ENCODE measurements at regions not wholly inside any gene's neighbourhood (a gene's known extent, or its start where the extent isn't known, plus 50 kb on each side); places are given as distances from the start of the nearest gene placed in this dataset.

DNA sequence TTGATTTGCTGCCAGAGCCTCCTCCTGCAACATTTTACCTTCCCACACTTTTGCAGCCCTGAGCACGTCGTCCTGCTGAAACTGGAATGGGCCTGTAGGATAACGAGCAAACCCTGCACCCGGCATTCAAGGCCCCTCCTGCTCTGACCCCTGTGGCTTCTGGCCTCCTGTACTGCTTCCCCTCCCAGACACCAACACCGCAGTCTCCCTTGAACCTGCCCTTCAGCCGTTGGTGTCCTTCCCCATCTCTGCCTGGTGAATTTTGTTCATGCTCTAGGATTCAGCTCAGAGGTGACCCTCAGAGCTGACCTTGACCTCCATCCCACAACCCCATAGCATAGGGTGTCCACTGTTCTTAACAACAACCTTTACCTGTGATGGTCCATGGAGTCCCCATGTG, 535.1 kb downstream of the MATN1 start:
- intact Hi-C loops (cut with micrococcal nuclease): no loop called here
- Mint-ChIP-seq H3K36me3 (ENCODE audit: low read depth) (no peaks in the 10 kb centered on the region), H3K9me3 (no peaks in the 10 kb centered on the region), H3K4me3 (no peak overlapping the region), H3K27ac (no peak overlapping the region), H3K4me1 (ENCODE audit: low read depth) (peaks cover 28% of the 10 kb centered on the region), H3K27me3 (ENCODE audit: insufficient read depth) (peaks cover 5% of the 10 kb centered on the region)
- DNase-seq (ENCODE audit: low spot score): no peak

DNA sequence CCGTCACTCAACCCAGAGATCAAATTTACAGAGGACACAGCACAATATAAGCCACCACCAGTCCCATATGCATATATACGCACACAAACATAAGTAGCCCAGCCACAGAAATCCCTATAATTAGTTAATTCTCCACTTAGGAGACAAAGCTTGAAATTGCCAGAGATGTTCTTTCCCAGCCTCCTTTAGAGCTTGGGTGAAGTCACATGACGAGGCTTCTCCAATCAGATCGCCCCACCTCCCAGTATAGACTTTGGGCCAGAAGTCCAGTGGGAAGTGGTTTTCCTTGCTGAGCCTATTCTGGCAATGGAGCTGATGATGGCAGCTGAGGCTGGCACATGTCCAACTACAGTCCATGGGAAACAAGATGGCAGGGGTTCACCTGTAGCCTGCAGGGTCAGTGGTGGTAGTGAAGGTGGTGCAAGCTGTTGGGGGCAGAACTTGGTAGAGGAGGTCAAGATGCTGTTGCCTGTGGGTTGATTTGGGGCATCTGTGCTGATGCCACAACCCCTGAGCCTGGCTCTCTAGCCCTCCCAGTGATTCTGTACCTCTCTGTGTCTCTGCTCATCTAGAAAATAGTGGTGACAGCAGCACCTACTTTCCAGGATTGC, 535.9 kb downstream of the MATN1 start:
- H3K4me1 Mint-ChIP-seq (ENCODE audit: low read depth): peaks cover 20% of the 10 kb centered on the region
- H3K27ac Mint-ChIP-seq: no peak overlapping the region
- peaks cover 8% of the 10 kb centered on the region for H3K27me3 Mint-ChIP-seq (ENCODE audit: insufficient read depth)
- no peak overlapping the region for H3K4me3 Mint-ChIP-seq
- no peak for DNase-seq (ENCODE audit: low spot score)
- H3K9me3 Mint-ChIP-seq: no peaks in the 10 kb centered on the region
- no peaks in the 10 kb centered on the region for H3K36me3 Mint-ChIP-seq (ENCODE audit: low read depth)
- intact Hi-C loops (cut with micrococcal nuclease): no loop called here

GRCh38 chr1:30186586-30186985, 536.8 kb downstream of the MATN1 start:
- no peaks in the 10 kb centered on the region for H3K36me3 Mint-ChIP-seq (ENCODE audit: low read depth)
- peaks cover 8% of the 10 kb centered on the region for H3K27me3 Mint-ChIP-seq (ENCODE audit: insufficient read depth)
- no peak for DNase-seq (ENCODE audit: low spot score)
- no peak overlapping the region for H3K4me3 Mint-ChIP-seq
- peaks cover 12% of the 10 kb centered on the region for H3K4me1 Mint-ChIP-seq (ENCODE audit: low read depth)
- intact Hi-C loops (cut with micrococcal nuclease): no loop called here
- no peak overlapping the region for H3K27ac Mint-ChIP-seq
- no peaks in the 10 kb centered on the region for H3K9me3 Mint-ChIP-seq

GRCh38 chr1:30185809-30186208, 537.6 kb downstream of the MATN1 start:
- H3K9me3 Mint-ChIP-seq: no peaks in the 10 kb centered on the region
- H3K27ac Mint-ChIP-seq: no peak overlapping the region
- intact Hi-C loops (cut with micrococcal nuclease): no loop called here
- no peak for DNase-seq (ENCODE audit: low spot score)
- H3K27me3 Mint-ChIP-seq (ENCODE audit: insufficient read depth): peaks cover 8% of the 10 kb centered on the region
- H3K36me3 Mint-ChIP-seq (ENCODE audit: low read depth): no peaks in the 10 kb centered on the region
- no peak overlapping the region for H3K4me3 Mint-ChIP-seq
- H3K4me1 Mint-ChIP-seq (ENCODE audit: low read depth): peaks cover 5% of the 10 kb centered on the region

GRCh38 chr1:30185313-30185712, 538.1 kb downstream of the MATN1 start:
- no peak overlapping the region for H3K27ac Mint-ChIP-seq
- H3K36me3 Mint-ChIP-seq (ENCODE audit: low read depth): no peaks in the 10 kb centered on the region
- H3K9me3 Mint-ChIP-seq: no peaks in the 10 kb centered on the region
- no peak for DNase-seq (ENCODE audit: low spot score)
- H3K27me3 Mint-ChIP-seq (ENCODE audit: insufficient read depth): peaks cover 8% of the 10 kb centered on the region
- no peaks in the 10 kb centered on the region for H3K4me1 Mint-ChIP-seq (ENCODE audit: low read depth)
- H3K4me3 Mint-ChIP-seq: no peak overlapping the region
- intact Hi-C loops (cut with micrococcal nuclease): no loop called here

DNA sequence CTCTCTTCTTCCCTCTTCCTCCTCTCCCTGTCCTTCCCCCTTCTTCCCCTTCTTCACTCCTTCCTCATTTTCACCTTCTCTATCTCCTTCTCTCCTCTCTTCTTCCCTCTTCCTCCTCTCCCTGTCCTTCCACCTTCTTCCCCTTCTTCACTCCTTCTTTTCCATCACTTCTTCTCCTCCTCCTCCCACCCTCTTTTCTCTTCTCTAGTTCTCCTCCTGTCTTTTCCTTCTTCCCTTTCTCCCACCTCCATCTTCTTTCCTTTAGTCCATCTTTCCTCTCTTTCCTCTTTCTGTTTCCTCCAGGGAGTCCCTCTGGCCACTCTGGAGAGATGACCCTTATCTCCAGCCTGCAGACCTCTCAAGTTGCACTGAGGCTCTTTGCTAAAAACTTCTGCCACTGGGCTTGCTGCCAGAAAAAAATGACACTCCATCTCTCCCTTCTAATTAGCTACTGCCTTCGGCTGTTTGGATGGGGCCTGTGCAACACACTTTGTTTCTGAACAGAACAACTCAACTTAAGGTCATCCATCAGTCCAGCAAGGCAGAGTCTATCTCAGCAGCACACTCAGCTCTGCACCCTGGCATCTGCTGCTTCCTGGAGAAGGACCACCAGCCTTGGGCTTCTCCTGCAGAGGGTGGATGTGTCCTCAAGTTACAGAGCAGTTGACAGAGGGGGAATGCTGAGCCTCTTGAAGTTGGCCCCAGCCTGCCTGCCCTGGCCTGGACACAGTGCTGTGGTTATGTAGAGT, 538.8 kb downstream of the MATN1 start:
- no peak for DNase-seq (ENCODE audit: low spot score)
- intact Hi-C loops (cut with micrococcal nuclease): no loop called here
- Mint-ChIP-seq H3K36me3 (ENCODE audit: low read depth) (no peaks in the 10 kb centered on the region), H3K4me1 (ENCODE audit: low read depth) (no peaks in the 10 kb centered on the region), H3K4me3 (no peak overlapping the region), H3K27me3 (ENCODE audit: insufficient read depth) (peaks cover 8% of the 10 kb centered on the region), H3K9me3 (no peaks in the 10 kb centered on the region), H3K27ac (no peak overlapping the region)

DNA sequence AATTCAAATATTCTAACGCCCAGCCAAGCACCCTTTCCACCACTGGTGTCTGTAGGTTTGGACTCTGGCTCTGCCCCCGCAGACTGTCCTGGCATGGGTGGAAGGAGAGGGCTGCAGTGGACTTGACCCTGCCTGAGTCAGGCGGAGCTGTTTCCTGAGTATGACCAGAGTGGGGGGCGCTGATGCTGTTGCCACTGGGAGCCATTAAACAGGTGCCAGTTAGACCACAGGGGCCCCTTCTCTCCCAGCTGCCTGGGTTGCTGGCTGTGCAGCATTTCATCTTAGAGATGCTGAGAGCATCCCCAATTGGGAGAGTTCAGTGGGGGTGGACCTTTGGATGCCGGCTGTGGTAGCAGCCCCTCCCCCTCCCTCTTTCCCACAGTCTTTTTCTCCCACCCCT, 539.5 kb downstream of the MATN1 start:
- no peaks in the 10 kb centered on the region for H3K9me3 Mint-ChIP-seq
- intact Hi-C loops (cut with micrococcal nuclease): no loop called here

GRCh38 chr1:30183006-30183405, 540.4 kb downstream of the MATN1 start:
- no peak for DNase-seq (ENCODE audit: low spot score)
- peaks cover 7% of the 10 kb centered on the region for H3K27me3 Mint-ChIP-seq (ENCODE audit: insufficient read depth)
- no peak overlapping the region for H3K4me3 Mint-ChIP-seq
- H3K4me1 Mint-ChIP-seq (ENCODE audit: low read depth): no peaks in the 10 kb centered on the region
- H3K36me3 Mint-ChIP-seq (ENCODE audit: low read depth): no peaks in the 10 kb centered on the region
- intact Hi-C loops (cut with micrococcal nuclease): no loop called here
- H3K27ac Mint-ChIP-seq: no peak overlapping the region
- H3K9me3 Mint-ChIP-seq: no peaks in the 10 kb centered on the region

More for the DNA sequence above, 539.5 kb downstream of the MATN1 start:
- Mint-ChIP-seq H3K27me3 (ENCODE audit: insufficient read depth) (peaks cover 11% of the 10 kb centered on the region), H3K27ac (no peak overlapping the region), H3K4me3 (no peak overlapping the region), H3K4me1 (ENCODE audit: low read depth) (no peaks in the 10 kb centered on the region), H3K36me3 (ENCODE audit: low read depth) (no peaks in the 10 kb centered on the region)
- no peak for DNase-seq (ENCODE audit: low spot score)

GRCh38 chr1:30179942-30180543, 543.3 kb downstream of the MATN1 start:
- H3K4me3 Mint-ChIP-seq: no peak overlapping the region
- H3K4me1 Mint-ChIP-seq (ENCODE audit: low read depth): no peaks in the 10 kb centered on the region
- H3K36me3 Mint-ChIP-seq (ENCODE audit: low read depth): no peaks in the 10 kb centered on the region
- no peak for DNase-seq (ENCODE audit: low spot score)
- intact Hi-C loops (cut with micrococcal nuclease): no loop called here
- H3K27ac Mint-ChIP-seq: no peak overlapping the region
- H3K9me3 Mint-ChIP-seq: no peaks in the 10 kb centered on the region
- peaks cover 10% of the 10 kb centered on the region for H3K27me3 Mint-ChIP-seq (ENCODE audit: insufficient read depth)

DNA sequence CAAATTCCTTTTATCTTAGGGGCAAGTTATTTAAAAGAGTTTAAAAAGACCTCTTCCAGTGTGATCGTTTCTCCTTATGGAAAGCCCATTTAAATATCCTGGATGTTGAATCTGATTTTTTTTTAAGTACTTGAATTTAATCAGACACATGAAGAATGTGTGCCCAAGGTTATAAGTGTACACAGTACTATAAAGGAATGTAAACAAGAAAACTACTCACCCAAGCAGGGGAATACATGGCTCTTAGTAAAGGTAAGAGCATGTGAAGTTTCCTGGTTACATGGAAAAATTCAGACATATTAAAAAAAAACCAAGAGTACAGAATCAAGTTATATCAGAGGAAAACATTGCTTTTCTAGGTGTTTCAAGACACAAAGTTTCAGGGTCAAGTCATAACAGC, 546.9 kb downstream of the MATN1 start:
- Mint-ChIP-seq H3K4me3 (no peak overlapping the region), H3K36me3 (ENCODE audit: low read depth) (no peaks in the 10 kb centered on the region), H3K4me1 (ENCODE audit: low read depth) (no peaks in the 10 kb centered on the region), H3K27ac (no peak overlapping the region), H3K27me3 (ENCODE audit: insufficient read depth) (peaks cover 12% of the 10 kb centered on the region), H3K9me3 (no peaks in the 10 kb centered on the region)
- DNase-seq (ENCODE audit: low spot score): no peak
- intact Hi-C loops (cut with micrococcal nuclease): no loop called here

DNA sequence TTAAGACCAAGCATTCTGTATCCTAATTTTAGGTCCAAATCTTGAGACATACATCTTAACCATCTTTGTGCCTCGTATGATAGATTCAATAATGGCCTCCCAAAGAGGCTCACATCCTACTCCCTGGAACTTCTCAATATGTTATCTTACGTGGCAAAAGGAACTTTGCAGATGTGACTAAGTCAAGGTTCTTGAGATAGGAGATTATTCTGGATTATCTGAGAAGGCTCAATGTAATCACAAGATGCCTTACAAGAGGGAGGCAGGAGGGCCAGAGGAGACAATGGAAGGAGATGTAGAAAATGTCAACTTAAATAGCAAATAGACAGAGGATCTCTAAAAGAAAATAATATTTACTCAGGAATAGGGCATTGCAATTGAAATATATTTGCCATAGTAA, 548.9 kb downstream of the MATN1 start:
- Mint-ChIP-seq H3K27ac (no peak overlapping the region), H3K36me3 (ENCODE audit: low read depth) (no peaks in the 10 kb centered on the region), H3K27me3 (ENCODE audit: insufficient read depth) (peaks cover 13% of the 10 kb centered on the region), H3K9me3 (no peaks in the 10 kb centered on the region), H3K4me3 (no peak overlapping the region), H3K4me1 (ENCODE audit: low read depth) (no peaks in the 10 kb centered on the region)
- no peak for DNase-seq (ENCODE audit: low spot score)
- intact Hi-C loops (cut with micrococcal nuclease): no loop called here

GRCh38 chr1:30173560-30173959, 549.8 kb downstream of the MATN1 start:
- Mint-ChIP-seq H3K36me3 (ENCODE audit: low read depth) (no peaks in the 10 kb centered on the region), H3K4me1 (ENCODE audit: low read depth) (no peaks in the 10 kb centered on the region), H3K27me3 (ENCODE audit: insufficient read depth) (peaks cover 12% of the 10 kb centered on the region), H3K27ac (no peak overlapping the region), H3K4me3 (no peak overlapping the region), H3K9me3 (no peaks in the 10 kb centered on the region)
- no peak for DNase-seq (ENCODE audit: low spot score)
- intact Hi-C loops (cut with micrococcal nuclease): no loop called here

- Mint-ChIP-seq H3K36me3 (ENCODE audit: low read depth) (no peaks in the 10 kb centered on the region), H3K9me3 (no peaks in the 10 kb centered on the region), H3K4me1 (ENCODE audit: low read depth) (no peaks in the 10 kb centered on the region), H3K27ac (no peak overlapping the region), H3K27me3 (ENCODE audit: insufficient read depth) (peaks cover 13% of the 10 kb centered on the region), H3K4me3 (no peak overlapping the region)
- no peak for DNase-seq (ENCODE audit: low spot score)
- intact Hi-C loops (cut with micrococcal nuclease): no loop called here
These were observed 550.6 kb downstream of the MATN1 start for GRCh38 chr1:30172757-30173156.

All from activated T-helper 1 cell treated with anti-CD3 and anti-CD28 coated beads, Interleukin-12 subunit alpha, Interleukin-12 subunit beta, Interleukin-2, Interleukin-4 antibody, amounts not matched to agents 30 ng/mL and 10 ng/mL and 1 ng/mL, durations not matched to agents 14 hours and 24 hours and 36 hours (primary cell).